ENCODE measurements at regions not wholly inside any gene's neighbourhood (a gene's known extent, or its start where the extent isn't known, plus 50 kb on each side); places are given as distances from the start of the nearest gene placed in this dataset.

DNA sequence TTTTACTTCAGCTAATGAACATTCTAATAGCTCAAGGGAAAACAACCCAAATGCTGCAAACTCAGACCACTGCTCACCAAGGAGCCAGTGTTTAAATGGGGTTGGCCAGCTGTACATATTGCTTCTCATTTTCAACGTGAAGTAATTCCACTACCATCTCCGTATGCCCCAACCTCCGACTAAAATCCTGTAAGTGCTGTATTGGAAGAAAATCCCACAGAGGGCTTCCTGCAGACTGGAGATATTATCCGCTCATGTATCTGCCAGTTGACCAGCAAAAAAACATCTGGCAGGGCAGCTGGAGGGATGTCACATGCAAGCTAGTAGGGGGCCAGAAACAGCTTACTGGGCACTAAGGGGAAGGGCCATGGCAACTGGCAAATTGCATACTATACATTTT, 485.0 kb downstream of the SNAPC1 start:
- no peaks in the 10 kb centered on the region for H4K20me1 ChIP-seq (ENCODE audit: control insufficient read depth, insufficient read depth, low read length, poor library complexity, severe bottlenecking)
- no peak overlapping the region for H3K27ac ChIP-seq (ENCODE audit: low read length in 2 of 2)
- no peaks in the 10 kb centered on the region for H3K4me1 ChIP-seq (ENCODE audit: control insufficient read depth in 2 of 2, insufficient read depth in 2 of 2, low read length in 2 of 2)
- H3K27me3 ChIP-seq (replicated peaks in 1 of 4; ENCODE audit: control extremely low read depth in 1 of 4, control insufficient read depth in 3 of 4, insufficient read depth in 4 of 4, low read length in 3 of 4) = no peaks in the 10 kb centered on the region
- no peak overlapping the region for H2AFZ ChIP-seq (ENCODE audit: insufficient read depth, low read depth, low read length, poor library complexity, severe bottlenecking)
- peaks cover 0 to 3% (median 0%) of the 10 kb centered on the region in 3 donors for H3K9me3 ChIP-seq (ENCODE audit: control extremely low read depth in 1 of 3, control insufficient read depth in 2 of 3, insufficient read depth in 1 of 3, low read length in 2 of 3)
- Mint-ChIP-seq H3K27me3 (peaks cover 8% of the 10 kb centered on the region), H3K4me1 (no peaks in the 10 kb centered on the region), H3K9me3 (ENCODE audit: insufficient read depth) (no peaks in the 10 kb centered on the region), H3K4me3 (no peak overlapping the region), H3K27ac (no peak overlapping the region)
- WGBS (ENCODE audit: insufficient coverage) = 90% methylated on average over 3 of the region's 4 CpGs
- ChIA-PET CTCF (no interaction called here), POLR2A (no interaction called here)
- DNase-seq (no peak), ATAC-seq (ENCODE audit: low read depth) (no peak)
- no peaks in the 10 kb centered on the region for H3K36me3 ChIP-seq (replicated peaks in 1 of 2; ENCODE audit: control extremely low read depth in 1 of 2, control insufficient read depth in 1 of 2, extremely low read depth in 1 of 2, insufficient read depth in 2 of 2, low read length in 1 of 2)
- no peak overlapping the region for H3K4me2 ChIP-seq (replicated peaks; ENCODE audit: low read depth, low read length, poor library complexity, severe bottlenecking)
- H3K4me3 ChIP-seq (ENCODE audit: control extremely low read depth in 1 of 5, extremely low read depth in 1 of 5, insufficient read depth in 1 of 5, low read depth in 2 of 5, low read length in 4 of 5) = no peak overlapping the region
- intact Hi-C loops (cut with micrococcal nuclease) = no loop called here
- H3K79me2 ChIP-seq (ENCODE audit: control insufficient read depth, insufficient read depth, low read length) = no peaks in the 10 kb centered on the region
- no peak overlapping the region for H3K9ac ChIP-seq (ENCODE audit: low read length)
- TF ChIP-seq EZH2 (IDR thresholded peaks at IDR 0.05; ENCODE audit: borderline replicate concordance, insufficient read depth, low read depth, low read length, poor library complexity, severe bottlenecking) (no peak), CTCF (IDR thresholded peaks at IDR 0.05) (no peak)

DNA sequence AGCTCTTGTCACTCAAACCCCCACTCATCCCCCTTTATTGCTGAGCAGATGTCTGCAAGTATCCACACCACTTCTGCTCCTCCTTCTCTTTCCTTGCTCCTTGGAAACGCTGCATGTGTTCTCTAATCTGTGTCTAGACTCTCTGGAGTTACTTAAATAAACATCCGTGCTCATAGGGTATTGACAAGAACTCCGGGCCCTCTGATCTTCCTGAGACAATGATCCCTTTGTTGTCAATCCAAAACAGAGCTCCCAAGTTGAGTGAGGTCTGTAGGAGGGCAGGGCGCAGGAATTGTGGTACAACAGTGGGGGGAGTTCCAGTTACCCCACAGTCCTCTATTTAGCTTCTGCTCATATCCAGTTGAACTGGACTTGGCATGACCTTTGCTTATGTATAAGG, 489.0 kb downstream of the SNAPC1 start:
- no peaks in the 10 kb centered on the region for H3K9me3 ChIP-seq (ENCODE audit: control extremely low read depth in 1 of 3, control insufficient read depth in 2 of 3, insufficient read depth in 1 of 3, low read length in 2 of 3)
- no peak overlapping the region for H3K27ac Mint-ChIP-seq
- no peak overlapping the region for H3K4me2 ChIP-seq (replicated peaks; ENCODE audit: low read depth, low read length, poor library complexity, severe bottlenecking)
- intact Hi-C loops (cut with micrococcal nuclease) = no loop called here
- H4K20me1 ChIP-seq (ENCODE audit: control insufficient read depth, insufficient read depth, low read length, poor library complexity, severe bottlenecking) = no peaks in the 10 kb centered on the region
- no peaks in the 10 kb centered on the region for H3K9me3 Mint-ChIP-seq (ENCODE audit: insufficient read depth)
- H3K27me3 ChIP-seq (replicated peaks in 1 of 4; ENCODE audit: control extremely low read depth in 1 of 4, control insufficient read depth in 3 of 4, insufficient read depth in 4 of 4, low read length in 3 of 4) = no peaks in the 10 kb centered on the region
- no peak overlapping the region for H2AFZ ChIP-seq (ENCODE audit: insufficient read depth, low read depth, low read length, poor library complexity, severe bottlenecking)
- no peaks in the 10 kb centered on the region for H3K36me3 ChIP-seq (replicated peaks in 1 of 2; ENCODE audit: control extremely low read depth in 1 of 2, control insufficient read depth in 1 of 2, extremely low read depth in 1 of 2, insufficient read depth in 2 of 2, low read length in 1 of 2)
- TF ChIP-seq CTCF (IDR thresholded peaks at IDR 0.05) = no peak
- TF ChIP-seq EZH2 (IDR thresholded peaks at IDR 0.05; ENCODE audit: borderline replicate concordance, insufficient read depth, low read depth, low read length, poor library complexity, severe bottlenecking) = no peak
- no peak overlapping the region for H3K27ac ChIP-seq (ENCODE audit: low read length in 2 of 2)
- H3K4me3 ChIP-seq (ENCODE audit: control extremely low read depth in 1 of 5, extremely low read depth in 1 of 5, insufficient read depth in 1 of 5, low read depth in 2 of 5, low read length in 4 of 5) = no peak overlapping the region
- H3K27me3 Mint-ChIP-seq = peaks cover 11% of the 10 kb centered on the region
- no peaks in the 10 kb centered on the region for H3K79me2 ChIP-seq (ENCODE audit: control insufficient read depth, insufficient read depth, low read length)
- 63% methylated on average over 3 of the region's 4 CpGs for WGBS (ENCODE audit: insufficient coverage)
- no peaks in the 10 kb centered on the region for H3K4me1 Mint-ChIP-seq
- no peak overlapping the region for H3K4me3 Mint-ChIP-seq
- POLR2A ChIA-PET = no interaction called here
- H3K9ac ChIP-seq (ENCODE audit: low read length) = no peak overlapping the region
- DNase-seq = no peak
- no peak for ATAC-seq (ENCODE audit: low read depth)
- H3K4me1 ChIP-seq (ENCODE audit: control insufficient read depth in 2 of 2, insufficient read depth in 2 of 2, low read length in 2 of 2) = no peaks in the 10 kb centered on the region
- CTCF ChIA-PET = no interaction called here
